ENCODE measurements at regions not wholly inside any gene's neighbourhood (a gene's known extent, or its start where the extent isn't known, plus 50 kb on each side); places are given as distances from the start of the nearest gene placed in this dataset.

DNA sequence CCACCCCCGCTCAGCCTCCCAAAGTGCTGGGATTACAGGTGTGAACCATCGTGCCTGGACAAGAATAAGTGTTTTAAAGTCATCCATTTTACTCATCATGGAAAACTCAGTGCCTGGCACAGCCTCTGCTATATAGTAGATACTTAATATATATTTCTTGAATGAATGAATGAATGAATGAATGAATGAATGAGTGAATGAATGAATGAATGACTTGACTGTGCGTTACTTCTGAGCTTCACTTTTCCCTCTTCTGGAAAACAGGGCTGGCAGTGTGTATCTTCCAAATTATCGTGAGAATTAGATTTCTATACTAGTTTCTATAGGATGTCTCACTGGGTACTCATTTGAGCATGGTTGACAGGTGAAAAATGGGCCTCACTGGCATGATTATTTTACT, 307.3 kb upstream of the ERCC4 start:
- TF ChIP-seq, protein P1, sequence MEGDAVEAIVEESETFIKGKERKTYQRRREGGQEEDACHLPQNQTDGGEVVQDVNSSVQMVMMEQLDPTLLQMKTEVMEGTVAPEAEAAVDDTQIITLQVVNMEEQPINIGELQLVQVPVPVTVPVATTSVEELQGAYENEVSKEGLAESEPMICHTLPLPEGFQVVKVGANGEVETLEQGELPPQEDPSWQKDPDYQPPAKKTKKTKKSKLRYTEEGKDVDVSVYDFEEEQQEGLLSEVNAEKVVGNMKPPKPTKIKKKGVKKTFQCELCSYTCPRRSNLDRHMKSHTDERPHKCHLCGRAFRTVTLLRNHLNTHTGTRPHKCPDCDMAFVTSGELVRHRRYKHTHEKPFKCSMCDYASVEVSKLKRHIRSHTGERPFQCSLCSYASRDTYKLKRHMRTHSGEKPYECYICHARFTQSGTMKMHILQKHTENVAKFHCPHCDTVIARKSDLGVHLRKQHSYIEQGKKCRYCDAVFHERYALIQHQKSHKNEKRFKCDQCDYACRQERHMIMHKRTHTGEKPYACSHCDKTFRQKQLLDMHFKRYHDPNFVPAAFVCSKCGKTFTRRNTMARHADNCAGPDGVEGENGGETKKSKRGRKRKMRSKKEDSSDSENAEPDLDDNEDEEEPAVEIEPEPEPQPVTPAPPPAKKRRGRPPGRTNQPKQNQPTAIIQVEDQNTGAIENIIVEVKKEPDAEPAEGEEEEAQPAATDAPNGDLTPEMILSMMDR (IDR thresholded peaks at IDR 0.05; ENCODE audit: extremely low read depth in 1 of 2, insufficient read depth in 1 of 2, low read depth in 1 of 2, low read length in 2 of 2): no peak
- TF ChIP-seq POLR2AphosphoS5 (IDR thresholded peaks at IDR 0.05; ENCODE audit: insufficient read depth, low read depth, low read length) (no peak), EZH2 (IDR thresholded peaks at IDR 0.05; ENCODE audit: borderline replicate concordance, low read depth, low read length, severe bottlenecking) (no peak), POLR2A (IDR thresholded peaks at IDR 0.05; ENCODE audit: low read depth, low read length) (no peak), MYC (IDR thresholded peaks at IDR 0.05; ENCODE audit: low read depth, low read length) (no peak), FOS (IDR thresholded peaks at IDR 0.05; ENCODE audit: borderline replicate concordance, insufficient read depth, low read length) (no peak), JUN (IDR thresholded peaks at IDR 0.05; ENCODE audit: borderline replicate concordance, insufficient read depth, insufficient read length, low read depth) (no peak)
- TF ChIP-seq, protein P2, sequence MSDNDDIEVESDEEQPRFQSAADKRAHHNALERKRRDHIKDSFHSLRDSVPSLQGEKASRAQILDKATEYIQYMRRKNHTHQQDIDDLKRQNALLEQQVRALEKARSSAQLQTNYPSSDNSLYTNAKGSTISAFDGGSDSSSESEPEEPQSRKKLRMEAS (IDR thresholded peaks at IDR 0.05; ENCODE audit: insufficient read depth, insufficient read length): no peak

Measured in endothelial cell of umbilical vein (primary cell).